Stimulated activated CD4-positive, alpha-beta T cell treated with anti-CD3 and anti-CD28 coated beads, Interleukin-15, amount 100 ng/mL, for 1 hour (primary cell): ENCODE measurements at regions not wholly inside any gene's neighbourhood (a gene's known extent, or its start where the extent isn't known, plus 50 kb on each side); places are given as distances from the start of the nearest gene placed in this dataset.
A peak's percentile ranks its signal among the peaks of the same experiment; 100 is the strongest.

ENCODE experiments used
- DNase-seq, 2 donors: peaks; one replicate each; pipeline ENCODE4 v3.0.0-alpha.2; 2020; ENCODE audit warnings: low read depth in 1 of 2, low spot score in 1 of 2

DNA sequence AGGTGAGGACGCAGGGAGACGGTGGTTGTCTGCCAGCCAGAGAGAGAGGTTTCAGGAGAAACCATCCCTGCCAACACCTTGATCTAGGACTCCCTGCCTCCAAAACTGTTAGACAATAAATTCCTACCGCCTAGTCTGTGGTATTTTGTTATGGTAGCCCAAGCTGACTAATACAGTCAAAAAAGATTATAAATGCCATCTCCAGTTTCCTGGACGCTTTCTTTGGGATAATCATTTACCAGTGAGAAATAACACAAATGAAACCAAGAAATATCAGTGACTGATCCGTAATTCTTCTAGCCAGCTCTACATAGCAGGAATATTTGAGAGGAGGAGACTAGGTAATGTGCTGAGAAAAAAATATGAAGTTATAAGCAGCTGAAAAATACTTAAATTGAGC lies 707.8 kb upstream of the LMCD1 start:
- no peak for DNase-seq

DNA sequence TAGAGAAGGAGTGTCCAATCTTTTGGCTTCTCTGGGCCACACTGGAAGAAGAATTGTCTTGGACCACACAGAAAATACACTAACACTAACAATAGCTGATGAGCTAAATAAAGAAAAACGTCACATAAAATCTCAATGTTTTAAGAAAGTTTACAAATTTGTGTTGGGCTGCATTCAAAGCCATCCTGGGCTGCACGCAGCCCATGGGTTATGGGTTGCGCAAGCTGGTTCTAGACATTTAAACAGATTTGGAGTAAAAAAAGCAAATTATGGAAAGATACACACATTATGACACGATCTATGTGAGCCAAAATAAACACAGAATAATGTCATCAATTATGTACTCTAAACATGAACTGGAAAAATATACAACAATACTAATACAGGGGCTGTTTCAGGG lies 703.3 kb upstream of the LMCD1 start:
- no peak for DNase-seq

DNA sequence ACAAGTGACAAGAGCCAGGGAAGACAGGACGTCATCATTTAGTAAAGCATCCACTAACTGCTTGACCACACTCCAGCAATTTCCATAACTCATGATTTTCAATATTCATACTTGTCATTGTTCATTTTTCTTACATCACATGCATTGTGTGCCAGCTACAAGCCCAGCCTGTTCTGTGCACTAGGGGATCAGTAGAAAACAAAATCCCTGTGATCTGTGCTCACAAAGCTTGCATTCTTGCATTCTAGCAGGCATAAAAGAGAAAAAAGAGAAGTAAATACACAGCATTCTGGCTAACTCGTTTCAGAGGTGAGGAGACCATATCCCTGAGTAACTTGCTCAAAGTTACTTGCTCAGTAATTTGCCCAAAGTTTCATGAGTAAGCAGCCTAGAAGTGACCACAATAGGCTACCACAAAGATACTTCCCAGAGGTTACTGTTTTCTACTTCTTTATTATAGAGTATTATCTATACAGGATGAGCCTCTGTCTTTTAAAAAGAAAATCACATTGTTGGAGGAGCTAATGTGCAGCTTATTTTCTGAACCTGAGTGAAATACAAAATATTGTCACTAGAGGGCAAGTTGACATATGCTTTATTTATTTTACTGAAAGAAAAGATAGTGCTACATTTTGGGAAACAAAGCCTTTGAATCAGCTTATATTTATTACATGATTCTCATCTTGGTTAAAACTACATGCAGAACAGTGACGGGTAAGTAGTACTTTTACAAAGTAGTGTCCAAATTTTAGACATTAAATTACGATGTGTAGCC lies 701.4 kb upstream of the LMCD1 start:
- no peak for DNase-seq

DNA sequence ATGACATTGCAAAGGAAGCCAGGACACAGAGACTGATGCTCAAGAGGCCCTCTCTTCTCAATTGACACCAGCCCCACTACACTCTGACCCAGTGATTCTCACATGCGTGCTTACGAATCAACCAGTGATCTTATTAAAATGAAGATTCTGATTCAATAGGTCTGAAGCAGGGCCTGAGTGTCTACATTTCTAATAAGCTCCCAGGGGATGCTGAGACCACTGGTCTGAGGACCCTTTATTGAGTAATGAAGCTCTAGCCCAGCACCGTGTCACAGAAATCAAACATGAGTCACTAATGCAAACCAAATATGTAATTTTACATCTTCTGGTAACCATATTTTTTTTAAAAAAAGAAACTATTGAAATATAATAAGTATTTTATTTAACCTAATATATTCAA lies 689.1 kb upstream of the LMCD1 start:
- DNase-seq: no peak

DNA sequence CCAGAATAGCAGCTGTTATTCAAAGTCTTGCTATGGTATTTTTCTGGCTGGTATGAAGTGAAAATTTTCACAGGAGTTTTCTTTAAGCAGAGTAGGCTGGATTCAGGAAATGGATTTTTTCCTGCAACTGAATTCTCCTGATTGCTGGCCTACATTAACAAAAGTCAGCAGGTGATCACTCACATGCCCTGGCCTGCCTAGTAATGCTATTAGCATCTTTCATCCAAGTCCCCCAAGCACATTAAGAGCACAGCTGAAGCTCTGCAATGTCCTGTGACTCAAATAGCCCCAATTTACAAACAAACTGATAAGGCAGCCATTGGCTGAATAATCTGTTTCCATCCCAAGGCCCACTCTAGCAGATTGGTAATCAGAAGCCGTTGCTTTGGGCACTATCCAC lies 688.3 kb upstream of the LMCD1 start:
- no peak for DNase-seq

DNA sequence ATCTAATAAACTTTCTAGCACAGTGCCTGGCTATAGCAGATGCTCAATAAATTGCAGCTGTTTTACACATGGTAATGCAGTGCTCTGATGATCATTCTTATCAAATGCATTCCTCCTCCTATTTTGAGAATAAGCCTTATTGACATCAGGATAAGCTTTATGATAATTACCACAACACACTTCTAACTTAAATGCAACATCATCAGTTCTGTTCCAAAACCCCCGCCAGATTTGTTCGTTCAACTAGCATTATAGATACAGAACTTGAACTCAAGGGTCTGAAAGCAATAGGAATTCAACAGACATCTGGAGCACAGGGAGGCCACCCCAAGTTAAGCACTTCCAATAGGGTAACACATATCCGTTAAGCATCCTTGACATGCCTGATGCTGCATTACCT lies 684.4 kb upstream of the LMCD1 start:
- no peak for DNase-seq

DNA sequence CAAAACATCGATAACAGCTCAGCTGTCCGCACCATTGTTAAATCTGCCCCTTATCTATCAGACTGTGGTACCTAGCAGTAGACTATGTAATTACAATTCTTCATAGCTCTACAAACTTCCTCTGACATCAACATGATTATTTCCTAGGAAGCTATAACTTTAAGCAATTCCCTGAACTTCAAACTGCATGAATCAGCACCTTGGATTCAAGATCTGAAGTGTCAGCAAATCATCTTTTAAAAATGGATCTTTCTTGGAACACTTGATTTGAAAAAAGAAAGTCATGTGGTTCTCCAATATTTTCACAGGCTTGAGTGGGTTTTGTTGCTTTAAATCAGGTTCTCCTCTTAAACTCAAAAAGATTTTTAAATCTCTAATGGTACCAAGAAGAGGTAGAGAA lies 680.7 kb upstream of the LMCD1 start:
- no peak for DNase-seq

DNA sequence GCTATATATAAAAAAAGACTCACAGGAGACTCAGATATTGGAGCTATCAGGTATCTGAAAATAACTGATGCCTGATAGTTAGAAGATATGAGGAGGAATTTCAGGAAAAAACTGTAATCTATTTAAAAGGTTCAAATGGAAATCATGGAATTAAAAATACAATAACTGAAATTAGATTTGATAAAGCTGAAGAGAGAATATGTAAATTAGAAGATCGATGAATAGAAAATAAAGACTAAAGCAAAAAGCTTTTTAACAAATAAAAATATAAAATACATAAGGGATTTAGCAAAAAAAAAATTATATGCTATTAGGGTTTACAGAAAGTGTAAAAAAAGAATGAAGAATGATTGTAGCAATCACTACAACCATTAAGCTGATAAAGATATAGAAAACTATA lies 679.8 kb upstream of the LMCD1 start:
- no peak for DNase-seq

DNA sequence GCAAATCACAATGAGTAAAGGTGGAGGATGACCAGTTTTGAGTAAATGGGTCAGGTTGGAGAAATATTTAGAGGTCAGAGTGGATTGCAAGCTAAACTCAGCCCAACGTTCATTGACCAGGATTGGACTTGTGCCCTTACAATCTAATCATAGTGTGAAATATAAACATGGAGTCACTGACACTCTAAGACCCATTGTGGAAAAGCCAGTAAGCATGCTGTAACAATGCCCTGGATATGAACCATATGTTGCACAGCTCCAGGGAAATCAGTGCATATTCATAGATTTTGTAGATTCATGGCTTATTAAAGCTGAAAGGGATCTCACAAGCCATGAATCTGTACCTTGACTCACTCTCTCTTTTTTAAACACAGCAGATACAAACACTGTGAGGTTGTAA lies 660.2 kb upstream of the LMCD1 start:
- no peak for DNase-seq

DNA sequence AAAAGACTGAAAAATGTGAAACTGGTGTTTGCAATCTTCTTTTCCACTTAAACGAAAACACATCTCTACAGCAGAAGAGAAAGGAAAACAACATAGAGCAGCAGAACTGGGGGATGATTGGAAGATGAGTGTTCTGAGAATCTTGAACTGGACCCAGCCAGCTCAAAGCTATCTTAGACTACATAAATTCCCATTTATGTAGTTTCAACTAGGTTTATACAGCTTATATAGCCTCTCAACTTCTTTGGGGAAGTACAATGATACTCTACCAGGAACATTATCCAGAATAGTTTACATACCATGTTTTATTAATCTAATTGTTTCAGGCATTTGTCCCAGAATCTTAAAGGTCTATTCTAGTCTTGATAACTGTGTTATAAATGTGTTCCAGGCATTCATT lies 658.2 kb upstream of the LMCD1 start:
- no peak for DNase-seq

DNA sequence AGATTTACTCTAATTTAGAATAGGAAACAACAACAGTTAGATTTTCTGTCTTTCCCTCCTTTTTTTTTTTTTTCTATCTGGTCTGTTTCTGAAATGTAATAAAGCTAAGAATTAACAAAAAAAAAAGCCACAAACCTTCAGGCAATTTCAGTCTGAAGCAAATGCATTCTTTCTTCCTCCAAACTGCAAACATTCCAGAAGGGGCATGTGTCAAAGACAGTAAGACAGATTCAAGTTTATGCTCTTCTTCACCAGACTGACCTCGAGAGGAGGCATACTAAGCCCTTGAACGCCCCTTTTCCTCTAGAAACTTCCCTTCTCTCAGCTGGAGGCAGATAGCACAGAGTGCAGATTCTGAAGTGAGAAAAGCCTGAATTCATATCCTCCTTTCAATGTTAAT lies 654.6 kb upstream of the LMCD1 start:
- no peak for DNase-seq

DNA sequence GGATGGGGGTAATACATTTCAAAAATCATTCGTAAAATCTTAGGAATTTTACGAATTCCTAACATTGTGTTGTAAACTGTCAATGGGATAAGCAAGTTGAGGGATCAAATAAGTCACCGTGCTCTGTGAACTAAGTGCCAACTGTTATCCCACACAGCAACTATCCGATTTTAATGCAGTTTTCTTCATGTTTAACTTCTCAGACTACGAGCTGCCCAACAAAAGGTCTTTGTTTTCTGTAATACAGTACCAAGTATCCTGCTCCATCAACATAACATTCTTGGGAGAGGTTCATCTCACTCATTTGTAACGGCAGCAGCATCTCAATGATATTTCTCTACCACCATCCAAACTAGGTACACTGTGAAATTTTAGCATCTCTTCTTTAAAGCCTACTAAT lies 654.1 kb upstream of the LMCD1 start:
- no peak for DNase-seq

DNA sequence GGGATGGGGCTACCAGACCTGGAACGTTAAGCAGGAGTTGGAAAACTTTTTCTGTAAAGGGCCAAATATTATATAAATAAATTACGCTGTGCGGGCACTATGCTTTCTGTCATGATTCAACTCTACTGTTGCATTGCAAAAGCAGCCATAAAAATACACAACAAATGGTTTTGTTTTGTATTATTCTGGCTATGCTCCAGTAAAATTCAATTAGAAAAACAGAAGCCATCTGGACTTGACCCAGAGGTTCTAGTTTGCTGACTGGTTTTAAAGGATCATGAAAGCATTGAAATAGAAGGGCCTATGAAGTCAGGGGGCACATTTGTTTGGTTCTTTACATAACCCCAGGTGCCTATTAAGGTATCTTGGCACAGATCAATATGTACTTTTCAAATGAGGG lies 647.4 kb upstream of the LMCD1 start:
- DNase-seq: no peak

DNA sequence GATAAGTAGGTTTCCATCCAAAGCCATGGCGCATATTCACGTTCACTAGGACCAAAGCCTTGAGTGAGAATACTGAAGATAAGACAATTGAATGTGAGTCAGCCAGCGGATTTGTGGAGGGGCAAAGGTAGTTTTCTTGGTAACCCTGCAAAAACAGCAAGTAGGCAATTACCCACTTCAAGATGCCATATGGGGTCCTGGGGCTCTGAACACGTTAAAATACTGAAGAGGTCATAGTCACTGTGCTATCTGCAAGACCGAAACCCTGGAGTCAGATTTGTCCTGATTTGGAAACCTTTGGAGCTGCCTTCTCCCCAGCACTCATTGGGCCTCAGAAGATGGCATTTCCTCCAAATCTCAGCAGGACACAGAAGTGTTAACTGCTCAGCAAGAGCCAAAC lies 646.9 kb upstream of the LMCD1 start:
- DNase-seq: no peak

DNA sequence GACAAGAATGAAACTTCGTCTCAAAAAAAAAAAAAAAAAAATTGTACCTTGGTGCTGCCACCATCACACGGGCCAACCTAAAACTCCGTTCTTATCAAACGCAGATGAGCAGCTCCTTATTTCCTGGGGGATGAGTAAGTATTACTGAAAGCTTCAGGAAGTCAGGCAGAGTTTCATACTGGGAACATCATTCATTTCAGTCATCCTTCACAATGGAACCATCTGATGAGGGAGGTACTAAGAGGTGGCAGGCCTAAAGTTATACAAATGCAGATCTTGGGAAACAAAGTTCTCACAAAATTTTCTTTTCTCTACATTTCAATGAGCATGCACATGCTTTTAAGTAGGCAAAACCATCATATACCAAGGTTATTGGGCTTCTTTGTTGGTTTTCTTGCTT lies 636.0 kb upstream of the LMCD1 start:
- no peak for DNase-seq

DNA sequence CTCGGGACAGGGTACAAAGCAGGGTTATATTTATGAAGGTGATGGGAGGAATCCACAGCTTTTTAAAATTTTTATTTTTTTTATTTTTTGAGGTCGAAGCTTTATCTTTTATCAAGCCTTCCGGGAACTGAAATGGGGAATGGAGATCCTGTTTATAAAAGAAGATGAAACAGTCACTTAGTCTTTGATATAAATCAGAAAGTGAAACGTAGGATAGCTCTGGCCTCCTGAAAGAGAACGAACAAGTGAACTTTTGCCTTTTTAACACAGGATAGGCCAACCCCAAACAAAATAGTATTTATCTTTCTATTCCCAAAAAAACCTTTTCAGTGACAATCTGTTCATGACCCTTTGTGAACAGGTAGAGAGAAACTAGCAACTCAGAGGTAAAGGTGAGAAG lies 634.0 kb upstream of the LMCD1 start:
- no peak for DNase-seq

DNA sequence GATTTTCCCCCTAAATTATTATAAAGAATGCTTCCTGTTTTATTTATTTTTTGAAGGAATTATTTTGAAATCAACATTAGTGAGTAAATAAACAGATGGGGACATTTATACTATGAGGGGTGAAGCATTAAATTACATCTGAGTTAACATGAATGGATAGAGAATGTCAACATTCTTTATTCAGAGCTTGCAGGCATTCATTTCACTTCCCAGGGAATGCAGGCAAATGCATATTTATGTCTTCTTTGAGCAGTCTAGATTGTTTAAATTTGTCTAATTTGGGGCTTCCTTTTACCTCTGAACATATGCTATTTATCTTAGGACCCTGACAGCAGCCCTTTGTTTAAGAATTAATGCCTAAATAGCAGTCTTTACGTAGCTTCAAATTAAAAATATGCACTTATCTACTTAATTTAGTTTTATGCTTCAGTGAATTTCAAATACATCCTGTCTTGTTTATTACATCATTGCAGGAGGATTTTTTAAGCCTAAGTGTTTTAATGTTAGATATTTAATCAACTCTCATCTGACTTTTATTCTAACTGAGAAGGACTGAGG lies 630.5 kb upstream of the LMCD1 start:
- DNase-seq: no peak

DNA sequence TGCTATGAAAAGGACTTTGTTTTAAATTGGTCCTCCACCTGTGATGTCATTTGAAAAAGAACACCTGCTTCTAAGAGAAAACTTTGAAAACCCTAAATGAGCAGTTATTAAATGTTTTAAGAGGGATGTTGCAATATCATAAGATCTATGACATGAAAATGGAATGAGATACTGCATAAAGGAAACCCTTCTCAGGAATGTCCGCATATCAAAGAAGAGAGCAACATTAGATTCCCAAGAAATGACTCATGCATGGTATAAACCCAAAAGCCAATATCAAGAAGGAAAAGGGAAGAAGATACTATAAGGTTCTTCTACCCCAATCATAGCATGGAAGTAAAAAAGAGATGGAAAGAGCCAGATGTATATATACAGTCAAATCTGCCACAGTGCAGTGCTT lies 627.5 kb upstream of the LMCD1 start:
- DNase-seq: no peak

DNA sequence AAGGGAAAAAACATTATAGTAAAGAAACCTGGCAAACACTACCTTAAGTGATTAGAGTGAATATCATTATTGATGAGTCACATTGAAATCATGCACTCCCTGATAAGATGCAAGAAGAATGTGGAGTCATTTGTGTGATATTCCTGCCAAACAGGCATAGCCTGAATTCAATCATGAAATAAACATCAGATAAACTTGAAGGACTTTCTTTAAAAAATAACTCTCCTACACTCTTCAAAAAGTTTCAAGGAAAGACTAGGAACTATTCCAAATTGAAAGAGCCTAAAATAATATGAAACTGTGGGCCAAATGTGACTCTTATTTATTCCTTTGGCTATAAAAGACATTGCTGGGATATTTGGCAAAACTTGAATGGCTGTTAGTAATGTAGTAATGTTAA lies 625.7 kb upstream of the LMCD1 start:
- no peak for DNase-seq

DNA sequence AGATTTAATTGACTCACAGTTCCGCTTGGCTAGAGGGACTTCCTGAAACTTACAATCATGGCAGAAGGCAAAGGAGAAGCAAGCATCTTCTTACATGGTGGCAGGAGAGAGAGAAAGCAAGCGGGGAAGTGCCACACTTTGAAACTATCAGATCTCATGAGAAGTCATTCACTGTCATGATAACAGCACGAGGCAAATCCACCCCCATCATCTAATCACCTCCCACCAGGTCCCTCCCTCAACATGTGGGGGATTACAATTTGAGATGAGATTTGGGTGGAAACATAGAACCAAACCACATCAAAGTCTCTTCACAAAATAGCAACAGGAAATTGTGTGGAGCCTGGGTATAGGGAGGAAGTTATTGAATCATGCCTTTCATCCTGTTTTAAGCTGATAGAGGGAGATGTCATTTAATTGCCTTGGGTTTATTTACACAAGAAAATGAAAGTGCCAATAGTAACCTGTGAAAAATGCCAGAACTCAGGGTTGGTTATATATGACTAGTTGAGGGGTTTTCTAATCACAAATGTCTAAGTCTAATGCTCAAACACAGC lies 624.8 kb upstream of the LMCD1 start:
- DNase-seq: peak in 1 of 2 donors; percentile 12

DNA sequence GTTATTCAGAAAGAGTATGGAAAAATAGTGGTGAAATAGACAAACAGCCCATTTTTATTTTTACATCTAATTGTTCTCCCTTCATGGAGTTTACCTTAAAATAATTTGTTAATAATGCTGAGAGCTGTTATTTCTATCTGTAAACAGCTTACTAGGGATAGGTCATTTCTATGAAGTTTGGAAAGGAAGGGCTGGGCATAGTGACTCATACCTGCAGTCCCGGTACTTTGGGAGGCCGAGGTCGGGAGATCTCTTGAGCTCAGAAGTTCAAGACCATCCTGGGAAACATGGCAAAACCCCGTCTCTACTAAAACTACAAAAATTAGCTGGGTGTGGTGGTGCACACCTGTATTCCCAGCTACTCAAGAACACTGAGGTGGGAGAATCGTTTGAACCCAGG lies 624.3 kb upstream of the LMCD1 start:
- no peak for DNase-seq

DNA sequence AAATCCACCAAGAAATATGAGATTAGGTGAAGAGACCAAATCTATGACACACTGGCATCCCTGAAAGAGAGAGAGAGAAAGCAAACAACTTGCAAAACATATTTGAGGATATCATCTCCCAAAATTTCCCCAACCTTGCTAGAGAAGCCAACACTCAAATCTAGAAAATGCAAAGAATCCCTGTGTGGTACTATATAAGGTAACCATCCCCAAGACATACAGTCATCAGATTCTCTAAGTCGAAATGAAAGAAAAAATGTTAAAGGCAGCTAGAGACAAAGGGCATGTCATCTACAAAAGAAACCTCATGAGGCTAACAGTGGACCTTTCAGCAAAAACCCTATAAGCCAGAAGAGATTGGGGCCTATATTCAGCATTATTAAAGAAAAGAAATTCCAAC lies 622.1 kb upstream of the LMCD1 start:
- no peak for DNase-seq

DNA sequence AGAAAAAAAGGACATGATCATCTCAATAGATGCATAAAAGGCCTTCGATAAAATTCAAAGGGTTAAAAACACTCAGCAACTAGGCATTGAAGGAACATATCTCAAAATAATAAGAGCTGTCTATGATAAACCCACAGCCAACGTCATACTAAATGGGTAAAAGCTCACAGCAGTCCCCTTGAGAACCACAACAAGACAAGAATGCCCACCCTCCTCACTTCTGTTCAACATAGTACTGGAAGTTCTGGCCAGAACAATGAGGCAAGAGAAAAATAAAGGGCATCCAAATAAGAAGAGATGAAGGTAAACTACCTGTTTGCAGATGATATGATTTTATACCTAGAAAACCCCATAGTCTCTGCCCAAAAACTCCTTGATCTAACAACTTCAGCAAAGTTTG lies 619.7 kb upstream of the LMCD1 start:
- DNase-seq: no peak
